Neural crest cell (in vitro differentiated cells): ENCODE measurements at regions not wholly inside any gene's neighbourhood (a gene's known extent, or its start where the extent isn't known, plus 50 kb on each side); places are given as distances from the start of the nearest gene placed in this dataset.

ENCODE experiments used
- DNase-seq: peaks from one replicate; pipeline ENCODE4 v3.0.0; 2021; ENCODE audit warnings: low read depth, mixed read lengths, low spot score
- H3K27ac Mint-ChIP-seq: one replicate; pipeline ENCODE4 v1.8.0; 2021; ENCODE audit warnings: mild to moderate bottlenecking, mixed read lengths; ENCODE audit not compliant: unreplicated experiment
- H3K27me3 Mint-ChIP-seq: 2 replicates; pipeline ENCODE4 v1.8.0; 2021; ENCODE audit warnings: low read depth, mild to moderate bottlenecking, mixed read lengths
- H3K36me3 Mint-ChIP-seq: 2 replicates; pipeline ENCODE4 v1.8.0; 2021; ENCODE audit warnings: low read depth, mild to moderate bottlenecking, mixed read lengths
- H3K4me1 Mint-ChIP-seq: 2 replicates; pipeline ENCODE4 v1.8.0; 2021; ENCODE audit warnings: mixed read lengths
- H3K4me3 Mint-ChIP-seq: one replicate; pipeline ENCODE4 v1.8.0; 2021; ENCODE audit warnings: mild to moderate bottlenecking, mixed read lengths
- H3K9me3 Mint-ChIP-seq: 2 replicates; pipeline ENCODE4 v1.8.0; 2021; ENCODE audit warnings: mixed read lengths
- CTCF ChIP-seq: fragments of 200-600 bp; sonication (generic); conservative IDR thresholded peaks from 2 replicates; pipeline ENCODE4 v1.5.0; 2021; ENCODE audit warnings: antibody characterized with exemption, mild to moderate bottlenecking

- H3K4me1 Mint-ChIP-seq: no peaks in the 10 kb centered on the region
- H3K4me3 Mint-ChIP-seq: no peak overlapping the region
- TF ChIP-seq CTCF: no peak
- no peaks in the 10 kb centered on the region for H3K27me3 Mint-ChIP-seq
- H3K9me3 Mint-ChIP-seq: peaks cover 4% of the 10 kb centered on the region
- H3K36me3 Mint-ChIP-seq: no peaks in the 10 kb centered on the region
- DNase-seq: no peak
- H3K27ac Mint-ChIP-seq: no peak overlapping the region
These were observed 66.8 kb upstream of the TMEM164 start for GRCh38 chrX:109936114-109936513.

- no peak for DNase-seq
- H3K27ac Mint-ChIP-seq: no peak overlapping the region
- TF ChIP-seq CTCF: no peak
- no peak overlapping the region for H3K4me3 Mint-ChIP-seq
- H3K9me3 Mint-ChIP-seq: peaks cover 2% of the 10 kb centered on the region
- H3K27me3 Mint-ChIP-seq: no peaks in the 10 kb centered on the region
- H3K36me3 Mint-ChIP-seq: no peaks in the 10 kb centered on the region
- H3K4me1 Mint-ChIP-seq: no peaks in the 10 kb centered on the region
These were observed 66.3 kb upstream of the TMEM164 start for GRCh38 chrX:109936598-109936997.

- Mint-ChIP-seq H3K36me3 (no peaks in the 10 kb centered on the region), H3K4me3 (no peak overlapping the region), H3K4me1 (no peaks in the 10 kb centered on the region), H3K9me3 (peaks cover 2% of the 10 kb centered on the region), H3K27ac (no peak overlapping the region), H3K27me3 (no peaks in the 10 kb centered on the region)
- no peak for TF ChIP-seq CTCF
- DNase-seq: no peak
These were observed 63.4 kb upstream of the TMEM164 start for GRCh38 chrX:109939498-109939897.

- H3K36me3 Mint-ChIP-seq: no peaks in the 10 kb centered on the region
- H3K4me3 Mint-ChIP-seq: no peak overlapping the region
- no peak for TF ChIP-seq CTCF
- peaks cover 2% of the 10 kb centered on the region for H3K9me3 Mint-ChIP-seq
- no peak for DNase-seq
- H3K27ac Mint-ChIP-seq: no peak overlapping the region
- H3K4me1 Mint-ChIP-seq: no peaks in the 10 kb centered on the region
- H3K27me3 Mint-ChIP-seq: no peaks in the 10 kb centered on the region
These were observed 62.5 kb upstream of the TMEM164 start for GRCh38 chrX:109940411-109940810.

GRCh38 chrX:109943092-109943739 lies 59.7 kb upstream of the TMEM164 start:
- Mint-ChIP-seq H3K9me3 (peaks cover 2% of the 10 kb centered on the region), H3K36me3 (no peaks in the 10 kb centered on the region), H3K27ac (no peak overlapping the region), H3K4me3 (no peak overlapping the region), H3K4me1 (no peaks in the 10 kb centered on the region), H3K27me3 (no peaks in the 10 kb centered on the region)
- TF ChIP-seq CTCF: no peak
- DNase-seq: no peak
